ENCODE measurements at regions not wholly inside any gene's neighbourhood (a gene's known extent, or its start where the extent isn't known, plus 50 kb on each side); places are given as distances from the start of the nearest gene placed in this dataset.

DNA sequence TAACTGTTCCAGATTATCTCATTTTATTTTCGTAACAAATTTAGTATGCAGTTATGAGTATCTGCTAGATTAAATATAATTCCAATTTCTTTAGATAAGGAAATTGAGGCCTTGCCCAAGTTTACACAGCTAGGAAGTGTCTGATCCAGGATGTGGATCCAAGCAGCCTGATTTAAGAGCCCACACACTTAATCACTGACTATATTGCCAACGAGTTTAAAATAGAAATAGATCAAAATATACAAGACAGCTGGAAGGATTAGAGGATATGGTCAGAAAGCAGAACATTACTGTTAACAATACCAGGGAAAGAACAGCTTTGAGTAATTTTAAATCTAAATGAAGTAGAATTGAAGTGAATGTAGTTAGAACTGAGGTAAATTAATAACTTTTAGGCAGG is 215.2 kb downstream of the C3orf38 start:
- TF ChIP-seq, protein P1, sequence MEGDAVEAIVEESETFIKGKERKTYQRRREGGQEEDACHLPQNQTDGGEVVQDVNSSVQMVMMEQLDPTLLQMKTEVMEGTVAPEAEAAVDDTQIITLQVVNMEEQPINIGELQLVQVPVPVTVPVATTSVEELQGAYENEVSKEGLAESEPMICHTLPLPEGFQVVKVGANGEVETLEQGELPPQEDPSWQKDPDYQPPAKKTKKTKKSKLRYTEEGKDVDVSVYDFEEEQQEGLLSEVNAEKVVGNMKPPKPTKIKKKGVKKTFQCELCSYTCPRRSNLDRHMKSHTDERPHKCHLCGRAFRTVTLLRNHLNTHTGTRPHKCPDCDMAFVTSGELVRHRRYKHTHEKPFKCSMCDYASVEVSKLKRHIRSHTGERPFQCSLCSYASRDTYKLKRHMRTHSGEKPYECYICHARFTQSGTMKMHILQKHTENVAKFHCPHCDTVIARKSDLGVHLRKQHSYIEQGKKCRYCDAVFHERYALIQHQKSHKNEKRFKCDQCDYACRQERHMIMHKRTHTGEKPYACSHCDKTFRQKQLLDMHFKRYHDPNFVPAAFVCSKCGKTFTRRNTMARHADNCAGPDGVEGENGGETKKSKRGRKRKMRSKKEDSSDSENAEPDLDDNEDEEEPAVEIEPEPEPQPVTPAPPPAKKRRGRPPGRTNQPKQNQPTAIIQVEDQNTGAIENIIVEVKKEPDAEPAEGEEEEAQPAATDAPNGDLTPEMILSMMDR (IDR thresholded peaks at IDR 0.05; ENCODE audit: insufficient read depth, low read length), result no peak
- TF ChIP-seq SPI1 (IDR thresholded peaks at IDR 0.05; ENCODE audit: borderline replicate concordance, low read depth) (no peak), GABPA (IDR thresholded peaks at IDR 0.05; ENCODE audit: low read depth) (no peak), POLR2AphosphoS5 (IDR thresholded peaks at IDR 0.05; ENCODE audit: low read depth) (no peak)
- TF ChIP-seq, protein P2, sequence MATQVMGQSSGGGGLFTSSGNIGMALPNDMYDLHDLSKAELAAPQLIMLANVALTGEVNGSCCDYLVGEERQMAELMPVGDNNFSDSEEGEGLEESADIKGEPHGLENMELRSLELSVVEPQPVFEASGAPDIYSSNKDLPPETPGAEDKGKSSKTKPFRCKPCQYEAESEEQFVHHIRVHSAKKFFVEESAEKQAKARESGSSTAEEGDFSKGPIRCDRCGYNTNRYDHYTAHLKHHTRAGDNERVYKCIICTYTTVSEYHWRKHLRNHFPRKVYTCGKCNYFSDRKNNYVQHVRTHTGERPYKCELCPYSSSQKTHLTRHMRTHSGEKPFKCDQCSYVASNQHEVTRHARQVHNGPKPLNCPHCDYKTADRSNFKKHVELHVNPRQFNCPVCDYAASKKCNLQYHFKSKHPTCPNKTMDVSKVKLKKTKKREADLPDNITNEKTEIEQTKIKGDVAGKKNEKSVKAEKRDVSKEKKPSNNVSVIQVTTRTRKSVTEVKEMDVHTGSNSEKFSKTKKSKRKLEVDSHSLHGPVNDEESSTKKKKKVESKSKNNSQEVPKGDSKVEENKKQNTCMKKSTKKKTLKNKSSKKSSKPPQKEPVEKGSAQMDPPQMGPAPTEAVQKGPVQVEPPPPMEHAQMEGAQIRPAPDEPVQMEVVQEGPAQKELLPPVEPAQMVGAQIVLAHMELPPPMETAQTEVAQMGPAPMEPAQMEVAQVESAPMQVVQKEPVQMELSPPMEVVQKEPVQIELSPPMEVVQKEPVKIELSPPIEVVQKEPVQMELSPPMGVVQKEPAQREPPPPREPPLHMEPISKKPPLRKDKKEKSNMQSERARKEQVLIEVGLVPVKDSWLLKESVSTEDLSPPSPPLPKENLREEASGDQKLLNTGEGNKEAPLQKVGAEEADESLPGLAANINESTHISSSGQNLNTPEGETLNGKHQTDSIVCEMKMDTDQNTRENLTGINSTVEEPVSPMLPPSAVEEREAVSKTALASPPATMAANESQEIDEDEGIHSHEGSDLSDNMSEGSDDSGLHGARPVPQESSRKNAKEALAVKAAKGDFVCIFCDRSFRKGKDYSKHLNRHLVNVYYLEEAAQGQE (IDR thresholded peaks at IDR 0.05; ENCODE audit: insufficient replicate concordance, low read depth), result no peak
- no peak for DNase-seq (ENCODE audit: low read depth in 1 of 2, low spot score in 1 of 2)
- Histone ChIP-seq H3K4me3 (replicated peaks; ENCODE audit: insufficient read depth, low read length) (no peak overlapping the region), H3K27ac (replicated peaks) (no peak overlapping the region), H3K27me3 (ENCODE audit: insufficient read depth, poor library complexity, severe bottlenecking) (no peaks in the 10 kb centered on the region)

DNA sequence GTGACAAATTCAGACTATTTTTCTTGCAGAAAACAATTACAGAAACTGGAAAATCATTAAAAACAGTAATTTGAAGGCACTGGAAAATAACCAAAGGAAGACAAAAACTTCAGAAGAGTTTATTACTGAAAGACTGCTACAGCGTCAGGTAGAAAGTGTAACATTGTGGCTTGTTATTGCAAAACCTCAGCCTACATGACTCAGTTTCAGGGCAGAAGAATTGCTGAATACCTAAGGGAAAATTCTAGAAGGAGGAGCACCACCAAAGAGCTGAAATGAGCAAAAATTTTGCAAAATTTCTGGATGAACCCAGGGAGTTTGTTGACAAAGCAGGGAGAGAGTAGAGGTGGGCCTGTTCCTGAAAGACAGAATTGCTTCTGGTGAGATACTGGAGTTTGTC is 219.6 kb downstream of the C3orf38 start:
- H3K27me3 ChIP-seq (ENCODE audit: insufficient read depth, poor library complexity, severe bottlenecking), result no peaks in the 10 kb centered on the region
- no peak overlapping the region for H3K4me3 ChIP-seq (replicated peaks; ENCODE audit: insufficient read depth, low read length)
- DNase-seq (ENCODE audit: low read depth in 1 of 2, low spot score in 1 of 2), result no peak
- TF ChIP-seq SPI1 (IDR thresholded peaks at IDR 0.05; ENCODE audit: borderline replicate concordance, low read depth) (no peak), POLR2AphosphoS5 (IDR thresholded peaks at IDR 0.05; ENCODE audit: low read depth) (no peak), GABPA (IDR thresholded peaks at IDR 0.05; ENCODE audit: low read depth) (no peak)
- TF ChIP-seq, protein P2 (IDR thresholded peaks at IDR 0.05; ENCODE audit: insufficient replicate concordance, low read depth), result no peak
- TF ChIP-seq, protein P1 (IDR thresholded peaks at IDR 0.05; ENCODE audit: insufficient read depth, low read length), result no peak
- no peak overlapping the region for H3K27ac ChIP-seq (replicated peaks)

DNA sequence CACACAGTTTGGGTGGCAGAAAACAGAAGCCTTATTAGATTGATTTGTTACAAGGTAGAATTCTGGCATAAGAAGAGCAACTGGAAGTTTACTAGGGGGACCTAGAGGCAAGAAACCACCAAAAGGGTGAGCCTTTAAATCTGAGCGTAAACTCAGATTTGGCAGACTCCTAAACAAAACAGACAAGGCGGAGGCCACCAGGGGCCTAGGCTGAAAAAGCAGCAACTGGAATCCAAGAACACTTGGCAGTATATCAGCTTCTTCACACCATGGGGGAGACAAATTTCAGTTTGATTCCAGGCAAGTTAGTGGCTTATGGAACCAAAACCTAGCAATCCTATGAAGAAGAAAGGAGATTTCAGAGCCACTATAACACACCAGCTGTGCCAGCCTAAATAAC is 220.0 kb downstream of the C3orf38 start:
- Histone ChIP-seq H3K4me3 (replicated peaks; ENCODE audit: insufficient read depth, low read length) (no peak overlapping the region), H3K27ac (replicated peaks) (no peak overlapping the region), H3K27me3 (ENCODE audit: insufficient read depth, poor library complexity, severe bottlenecking) (no peaks in the 10 kb centered on the region)
- TF ChIP-seq SPI1 (IDR thresholded peaks at IDR 0.05; ENCODE audit: borderline replicate concordance, low read depth) (no peak), POLR2AphosphoS5 (IDR thresholded peaks at IDR 0.05; ENCODE audit: low read depth) (no peak), GABPA (IDR thresholded peaks at IDR 0.05; ENCODE audit: low read depth) (no peak)
- TF ChIP-seq, protein P1 (IDR thresholded peaks at IDR 0.05; ENCODE audit: insufficient read depth, low read length), result no peak
- TF ChIP-seq, protein P2 (IDR thresholded peaks at IDR 0.05; ENCODE audit: insufficient replicate concordance, low read depth), result no peak
- no peak for DNase-seq (ENCODE audit: low read depth in 1 of 2, low spot score in 1 of 2)
